Retina (tissue), 1 donor: ENCODE measurements at regions not wholly inside any gene's neighbourhood (a gene's known extent, or its start where the extent isn't known, plus 50 kb on each side); places are given as distances from the start of the nearest gene placed in this dataset.
"Not testable (repeated sequence)": the region's sequence is repeated elsewhere in the genome, so short reads cannot be mapped to it uniquely, and the experiment has no call there.

Experiments
- DNase-seq: peaks from one replicate; pipeline ENCODE4 v3.0.0-alpha.2; 2016

DNA sequence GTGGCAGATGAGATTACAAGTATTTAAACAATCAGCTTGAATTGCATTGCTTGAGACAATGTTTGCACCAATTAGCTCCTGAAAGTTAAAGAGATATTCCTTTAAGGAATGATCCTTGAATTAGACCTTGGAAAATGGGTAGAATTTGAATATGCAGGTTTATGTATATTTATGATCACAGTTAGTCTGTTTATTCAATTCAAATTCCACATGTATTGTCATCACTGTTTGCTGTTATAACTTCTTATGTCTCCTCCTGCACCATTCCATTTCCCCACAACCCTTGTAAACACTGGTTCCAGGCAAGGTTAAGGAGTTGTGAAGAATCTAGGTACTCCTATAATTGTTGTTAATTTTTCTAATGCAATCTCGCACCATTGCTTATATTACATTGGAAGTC lies 518.2 kb upstream of the PBX1 start:
- DNase-seq: no peak

DNA sequence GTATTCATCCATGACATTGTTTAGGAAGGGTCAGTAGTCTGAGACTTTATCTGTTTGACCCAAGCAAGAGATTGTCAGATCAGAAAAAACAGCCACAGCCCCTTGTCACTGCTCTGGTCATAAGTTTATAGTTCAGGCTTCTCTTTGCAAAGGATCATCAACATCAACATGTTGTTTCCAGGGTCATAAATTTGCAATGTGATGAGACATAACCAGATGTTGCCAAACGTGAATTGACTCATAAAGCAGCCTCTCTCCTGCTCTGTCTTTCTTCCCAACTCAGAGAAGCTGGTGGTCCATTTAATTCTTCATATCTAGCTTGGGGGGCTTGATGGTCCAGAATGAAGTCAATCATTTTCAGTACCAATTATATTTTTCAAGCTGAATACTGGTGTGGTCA lies 507.2 kb upstream of the PBX1 start:
- no peak for DNase-seq

- DNase-seq: peak; percentile 10
Measured at GRCh38 chr1:164054331-164054730, 504.7 kb upstream of the PBX1 start.

DNA sequence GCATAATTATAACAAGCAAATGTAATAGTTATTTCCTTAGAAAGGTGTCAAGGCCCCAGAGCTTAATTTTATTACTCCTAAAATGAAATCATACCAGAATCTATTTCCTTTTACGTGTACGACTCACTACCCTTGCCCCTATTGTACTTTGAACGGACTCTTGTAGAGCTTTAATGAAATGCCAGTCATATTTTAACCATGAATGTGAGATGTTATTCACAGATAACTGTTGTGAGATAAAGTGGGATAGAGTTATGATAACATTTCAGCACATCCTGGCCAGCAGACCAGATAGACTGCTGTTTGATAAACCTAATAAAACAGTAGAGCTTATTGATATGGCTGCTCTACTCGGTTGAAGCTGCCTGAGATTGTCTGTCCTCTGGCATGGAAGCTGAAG lies 500.8 kb upstream of the PBX1 start:
- no peak for DNase-seq

- no peak for DNase-seq
Measured at GRCh38 chr1:164061528-164061927, 497.5 kb upstream of the PBX1 start.

DNA sequence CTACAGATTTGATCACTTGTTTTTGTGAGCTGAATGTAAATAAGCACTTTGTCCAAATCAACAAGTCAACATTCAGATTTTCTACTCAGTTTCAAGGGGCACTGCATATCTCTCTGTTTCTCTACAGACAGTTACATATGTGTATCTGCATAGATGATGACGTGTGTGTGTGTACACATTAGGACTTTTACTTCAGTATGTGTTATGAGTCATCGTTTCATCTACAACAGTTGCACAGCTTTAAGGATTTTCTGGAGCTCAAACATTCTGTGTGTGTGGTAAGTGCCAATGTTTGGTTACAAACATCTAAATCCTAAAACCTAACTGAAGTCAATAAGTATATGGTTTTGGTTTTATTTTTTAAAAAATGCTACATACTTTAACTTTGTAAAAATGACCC lies 494.5 kb upstream of the PBX1 start:
- DNase-seq: no peak

GRCh38 chr1:164071288-164071687 lies 487.7 kb upstream of the PBX1 start:
- no peak for DNase-seq

DNA sequence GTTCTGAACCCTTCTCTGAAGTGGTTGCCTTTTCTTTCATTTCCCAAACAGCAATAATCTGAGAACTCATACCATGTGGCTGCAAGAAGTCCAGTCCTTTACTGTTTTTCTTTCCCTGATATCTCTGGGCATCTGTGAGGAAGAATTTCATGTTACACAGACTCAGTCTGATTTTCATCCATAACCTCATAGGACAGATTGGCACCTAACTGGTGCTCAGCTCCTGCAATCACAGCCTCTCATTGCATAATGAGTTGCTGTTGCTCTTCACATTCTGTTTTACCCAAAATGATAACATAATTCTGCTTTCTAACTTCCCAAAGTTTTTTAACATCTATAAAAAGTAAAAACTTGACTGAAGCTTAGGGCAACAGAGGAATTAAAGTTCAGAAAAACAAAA lies 472.2 kb upstream of the PBX1 start:
- DNase-seq: no peak

- no peak for DNase-seq
Measured at GRCh38 chr1:164087906-164088453, 471.0 kb upstream of the PBX1 start.

- DNase-seq: no peak
Measured at GRCh38 chr1:164092603-164093353, 466.2 kb upstream of the PBX1 start.

GRCh38 chr1:164093543-164093942 lies 465.4 kb upstream of the PBX1 start:
- no peak for DNase-seq

- no peak for DNase-seq
Measured at GRCh38 chr1:164101802-164102201, 457.2 kb upstream of the PBX1 start.

- DNase-seq: peak; percentile 26
Measured at GRCh38 chr1:164131949-164132348, 427.0 kb upstream of the PBX1 start.

- no peak for DNase-seq
Measured at GRCh38 chr1:164137273-164137925, 421.6 kb upstream of the PBX1 start.

DNA sequence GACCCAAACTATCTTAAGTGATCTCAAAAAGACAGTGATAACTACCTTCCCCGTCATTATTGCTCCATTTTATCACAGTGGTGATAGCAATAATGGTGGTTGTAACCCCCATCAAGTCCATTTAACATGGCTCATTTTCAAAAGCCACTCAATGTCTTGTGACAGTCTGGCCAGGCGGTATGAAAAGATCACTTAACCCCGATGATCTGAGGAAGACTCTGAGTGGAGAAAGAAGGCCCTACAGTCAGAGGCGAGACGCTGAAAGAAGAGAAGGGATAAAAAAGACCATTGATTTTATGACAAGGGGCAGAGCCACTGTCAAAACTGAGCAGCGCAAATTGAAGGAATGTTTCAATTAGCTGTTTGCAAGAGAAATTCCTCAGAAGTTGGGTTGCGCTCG lies 417.2 kb upstream of the PBX1 start:
- DNase-seq: peak; percentile 62

DNA sequence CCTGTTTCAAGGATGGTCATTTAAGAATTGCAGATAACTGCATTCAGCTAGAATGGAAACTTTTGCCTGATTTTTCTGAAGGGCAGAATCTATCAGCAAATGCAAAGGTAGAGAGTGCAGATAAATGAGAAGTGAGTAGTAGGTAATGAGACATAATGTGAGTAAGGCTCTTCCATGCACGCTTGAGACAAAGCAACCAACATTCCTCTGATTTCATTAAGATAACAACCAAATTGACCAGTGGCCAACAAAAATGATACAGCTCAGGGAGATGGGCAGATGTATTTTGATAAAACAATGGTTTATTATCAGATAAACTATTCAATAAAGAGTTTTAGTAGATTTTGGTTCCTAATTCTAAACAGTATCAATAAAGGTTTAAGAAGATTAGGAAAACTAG lies 404.4 kb upstream of the PBX1 start:
- no peak for DNase-seq

DNA sequence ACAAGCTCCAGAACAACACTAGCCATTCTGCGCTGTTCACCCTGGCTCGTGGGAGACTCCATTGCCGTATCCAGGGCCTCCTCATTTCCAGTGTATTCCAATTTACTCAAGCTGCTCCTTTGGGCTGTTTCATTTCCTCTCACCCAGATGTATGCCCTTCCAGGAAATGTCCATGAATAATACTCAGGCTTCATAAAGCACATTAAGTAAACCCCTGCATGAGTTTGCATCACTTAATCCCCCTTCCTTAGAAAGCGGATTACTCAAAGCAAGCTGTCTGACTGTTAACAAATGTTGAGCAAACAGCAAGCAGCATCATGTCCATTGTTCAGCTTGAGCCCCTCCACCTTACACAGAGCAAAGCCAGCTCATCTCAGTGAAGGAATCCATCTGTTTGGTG lies 403.6 kb upstream of the PBX1 start:
- no peak for DNase-seq

DNA sequence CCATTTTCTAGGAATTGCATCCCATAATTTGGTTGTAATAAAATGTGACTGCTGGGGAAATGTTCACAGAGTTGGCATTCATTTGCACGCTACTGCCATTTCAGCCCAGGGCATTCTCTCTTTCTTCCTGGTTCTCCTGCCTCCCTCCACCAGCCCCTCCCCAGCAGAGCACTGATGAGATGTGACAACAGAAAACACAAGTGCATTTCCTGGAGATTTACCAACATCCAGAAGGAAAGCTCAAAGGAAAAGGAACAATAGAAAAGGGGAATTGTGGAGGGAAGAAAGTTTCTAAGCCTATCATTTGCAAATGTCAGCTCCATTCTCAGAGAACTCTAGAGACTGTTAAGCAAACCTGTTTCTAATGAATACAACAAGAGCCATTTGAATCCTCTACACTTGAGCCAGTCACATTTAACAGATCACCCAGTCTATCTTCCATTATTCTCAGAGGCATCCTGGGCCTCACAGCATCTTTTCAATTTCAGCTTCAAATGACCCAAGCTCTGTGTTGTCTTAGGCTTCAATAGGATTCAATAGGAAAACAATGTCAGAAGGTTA lies 395.6 kb upstream of the PBX1 start:
- DNase-seq: no peak

DNA sequence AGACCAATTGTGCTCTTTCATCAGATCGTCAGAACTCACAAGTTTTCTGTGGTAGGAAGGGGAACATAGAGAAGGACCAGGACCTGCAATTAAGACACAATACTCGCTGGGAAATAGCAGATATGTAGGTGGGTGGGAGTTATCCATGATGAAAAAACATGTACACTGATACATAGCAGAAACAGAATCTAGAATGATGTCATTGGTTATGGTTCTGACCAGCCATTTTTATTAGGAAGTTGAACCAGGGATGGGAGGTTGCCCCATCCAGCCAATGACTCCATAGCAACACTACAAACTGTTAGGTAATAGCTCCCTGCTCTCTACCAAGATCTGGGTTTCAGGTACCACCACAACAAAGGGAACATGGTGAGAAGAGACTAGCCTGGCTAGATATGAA lies 393.5 kb upstream of the PBX1 start:
- no peak for DNase-seq

DNA sequence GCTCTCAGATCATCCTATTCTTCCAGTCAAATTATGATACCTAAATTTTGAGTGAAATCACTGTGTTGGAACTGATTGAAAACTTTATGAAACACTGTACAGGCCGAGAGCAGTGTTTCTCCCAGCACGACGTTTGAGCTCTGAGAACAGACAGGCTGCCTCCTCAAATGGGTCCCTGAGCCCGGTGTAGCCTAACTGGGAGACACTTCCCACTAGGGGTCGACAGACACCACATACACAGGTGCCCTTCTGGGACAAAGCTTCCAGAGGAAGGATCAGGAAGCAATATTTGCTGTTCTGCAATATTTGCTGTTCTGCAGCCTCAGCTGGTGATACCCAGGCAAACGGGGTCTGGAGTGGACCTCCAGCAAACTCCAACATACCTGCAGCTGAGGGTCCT lies 392.5 kb upstream of the PBX1 start:
- not testable (repeated sequence) for DNase-seq

GRCh38 chr1:164177118-164177517 lies 381.9 kb upstream of the PBX1 start:
- no peak for DNase-seq

DNA sequence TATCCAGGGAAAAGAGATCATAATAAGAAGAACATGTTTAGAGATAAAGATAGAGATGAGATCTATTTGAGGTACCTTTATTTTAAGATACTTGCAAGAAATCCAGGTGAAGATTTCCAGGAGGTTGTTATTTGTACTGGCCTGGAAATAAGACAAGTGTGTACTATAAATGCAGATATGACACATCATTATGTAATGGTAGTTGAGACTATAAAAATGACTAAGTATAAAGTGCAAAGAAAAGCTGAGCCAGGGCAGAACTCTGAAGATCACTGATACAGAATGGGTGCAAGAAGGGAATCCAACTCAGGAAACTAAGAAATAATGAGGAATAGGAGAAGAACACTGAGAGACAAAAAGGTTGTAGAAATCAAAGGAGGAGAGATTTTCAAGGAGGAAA lies 378.2 kb upstream of the PBX1 start:
- DNase-seq: no peak

GRCh38 chr1:164183854-164184635 lies 374.9 kb upstream of the PBX1 start:
- no peak for DNase-seq
